DMS79 treated with DMSO at 0.1 percent for 48 hours (cell line): ENCODE measurements at regions not wholly inside any gene's neighbourhood (a gene's known extent, or its start where the extent isn't known, plus 50 kb on each side); places are given as distances from the start of the nearest gene placed in this dataset.
"Not testable (repeated sequence)": the region's sequence is repeated elsewhere in the genome, so short reads cannot be mapped to it uniquely, and the experiment has no call there.

ENCODE experiments used
- DNase-seq: peaks from one replicate; lab custom pipeline; 2025; lab: John Stamatoyannopoulos, UW

GRCh38 chr4:133593764-133594163, 444.7 kb downstream of the PCDH10 start:
- no peak for DNase-seq

- DNase-seq = no peak
Observed at GRCh38 chr4:133592591-133592990, 443.5 kb downstream of the PCDH10 start.

- no peak for DNase-seq
Observed at GRCh38 chr4:133592106-133592505, 443.0 kb downstream of the PCDH10 start.

GRCh38 chr4:133588306-133588705, 439.2 kb downstream of the PCDH10 start:
- DNase-seq = no peak

GRCh38 chr4:133585323-133585722, 436.2 kb downstream of the PCDH10 start:
- DNase-seq = no peak

- DNase-seq = no peak
Observed at GRCh38 chr4:133584714-133585113, 435.6 kb downstream of the PCDH10 start.

- no peak for DNase-seq
Observed at GRCh38 chr4:133581996-133582619, 433.0 kb downstream of the PCDH10 start.

GRCh38 chr4:133574248-133574647, 425.2 kb downstream of the PCDH10 start:
- no peak for DNase-seq

GRCh38 chr4:133565379-133565778, 416.3 kb downstream of the PCDH10 start:
- DNase-seq = peak; percentile 18

GRCh38 chr4:133559987-133560386, 410.9 kb downstream of the PCDH10 start:
- DNase-seq = no peak

GRCh38 chr4:133555671-133556070, 406.6 kb downstream of the PCDH10 start:
- DNase-seq = no peak

- no peak for DNase-seq
Observed at GRCh38 chr4:133550436-133550835, 401.3 kb downstream of the PCDH10 start.

- no peak for DNase-seq
Observed at GRCh38 chr4:133544097-133544496, 395.0 kb downstream of the PCDH10 start.

- no peak for DNase-seq
Observed at GRCh38 chr4:133537780-133538281, 388.7 kb downstream of the PCDH10 start.

GRCh38 chr4:133534224-133534623, 385.1 kb downstream of the PCDH10 start:
- DNase-seq = not testable (repeated sequence)

- no peak for DNase-seq
Observed at GRCh38 chr4:133524369-133524768, 375.3 kb downstream of the PCDH10 start.

- DNase-seq = no peak
Observed at GRCh38 chr4:133513901-133514300, 364.8 kb downstream of the PCDH10 start.

GRCh38 chr4:133498149-133498548, 349.1 kb downstream of the PCDH10 start:
- no peak for DNase-seq

- DNase-seq = no peak
Observed at GRCh38 chr4:133493776-133494175, 344.7 kb downstream of the PCDH10 start.

- DNase-seq = no peak
Observed at GRCh38 chr4:133493241-133493640, 344.1 kb downstream of the PCDH10 start.

GRCh38 chr4:133484287-133484686, 335.2 kb downstream of the PCDH10 start:
- no peak for DNase-seq

- no peak for DNase-seq
Observed at GRCh38 chr4:133483600-133484246, 334.6 kb downstream of the PCDH10 start.

- DNase-seq = no peak
Observed at GRCh38 chr4:133476063-133476462, 327.0 kb downstream of the PCDH10 start.

GRCh38 chr4:133474501-133474900, 325.4 kb downstream of the PCDH10 start:
- DNase-seq = no peak
